NCI-H510A treated with DMSO at 0.1 percent for 48 hours (cell line): ENCODE measurements at regions not wholly inside any gene's neighbourhood (a gene's known extent, or its start where the extent isn't known, plus 50 kb on each side); places are given as distances from the start of the nearest gene placed in this dataset.
A peak's percentile ranks its signal among the peaks of the same experiment; 100 is the strongest.

Experiments
- DNase-seq: peaks from one replicate; lab custom pipeline; 2025; lab: John Stamatoyannopoulos, UW

- DNase-seq = no peak
Observed at GRCh38 chr9:78493166-78493742, 196.3 kb downstream of the PSAT1 start.

- DNase-seq = no peak
Observed at GRCh38 chr9:78502566-78502965, 205.6 kb downstream of the PSAT1 start.

DNA sequence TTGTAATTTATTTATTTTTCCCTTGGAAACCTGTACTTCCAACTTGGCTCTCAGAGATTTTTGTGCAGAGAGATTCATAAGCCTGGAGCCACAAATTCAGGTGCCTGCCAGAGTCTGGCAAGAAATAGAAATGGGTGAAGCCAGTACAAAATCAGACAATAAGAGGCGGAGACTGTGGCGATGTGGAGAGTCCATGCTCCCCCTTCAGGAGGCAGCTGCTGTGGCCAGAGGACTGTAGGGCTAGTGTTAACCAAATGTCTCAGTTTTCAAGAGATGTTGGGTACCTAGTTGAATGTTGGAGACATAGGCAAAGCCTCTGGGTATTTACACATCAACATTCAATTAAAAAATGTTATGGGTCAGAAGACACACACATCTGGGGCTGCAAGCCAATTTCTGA lies 208.6 kb downstream of the PSAT1 start:
- no peak for DNase-seq

DNA sequence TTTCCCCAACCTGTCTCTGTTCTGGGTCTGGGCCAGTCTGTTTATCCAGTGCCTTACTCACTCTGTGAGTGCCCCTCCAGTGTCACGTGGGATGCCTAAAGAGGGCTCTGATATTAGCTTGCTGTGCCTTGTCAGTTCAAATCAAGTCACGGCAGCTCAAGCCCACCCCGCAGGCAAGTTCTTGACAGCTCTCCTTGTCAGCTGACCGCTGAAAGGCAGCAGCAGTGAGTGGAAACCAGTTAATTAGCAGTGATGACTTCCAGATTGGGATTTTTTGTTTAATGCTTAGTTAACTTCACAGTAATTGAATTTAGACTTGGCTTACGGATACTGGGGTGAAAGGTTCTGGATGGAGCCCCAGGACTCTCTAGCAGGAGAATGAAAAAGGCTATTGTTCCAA lies 210.1 kb downstream of the PSAT1 start:
- DNase-seq = no peak

GRCh38 chr9:78510035-78510434 lies 213.1 kb downstream of the PSAT1 start:
- no peak for DNase-seq

- DNase-seq = no peak
Observed at GRCh38 chr9:78515108-78515507, 218.2 kb downstream of the PSAT1 start.

DNA sequence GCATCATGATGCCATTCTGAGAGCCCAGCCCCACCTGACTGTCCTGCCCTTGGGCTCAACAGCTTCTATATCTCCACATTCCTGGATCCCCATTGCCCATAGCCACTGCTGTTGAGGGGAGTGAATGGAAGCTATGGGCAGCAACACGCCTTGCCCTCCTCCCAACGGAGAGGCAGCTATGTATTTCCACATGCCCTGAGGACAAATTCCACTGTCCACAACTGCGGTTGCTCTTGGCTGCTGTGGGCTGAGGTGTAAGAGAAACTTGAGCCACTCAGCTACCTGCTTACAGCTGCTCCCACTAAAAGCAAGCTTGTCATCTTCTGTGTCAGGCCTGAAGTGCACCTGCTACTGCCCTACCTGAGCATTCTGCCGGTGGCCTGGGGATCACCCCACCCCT lies 222.9 kb downstream of the PSAT1 start:
- DNase-seq = no peak

DNA sequence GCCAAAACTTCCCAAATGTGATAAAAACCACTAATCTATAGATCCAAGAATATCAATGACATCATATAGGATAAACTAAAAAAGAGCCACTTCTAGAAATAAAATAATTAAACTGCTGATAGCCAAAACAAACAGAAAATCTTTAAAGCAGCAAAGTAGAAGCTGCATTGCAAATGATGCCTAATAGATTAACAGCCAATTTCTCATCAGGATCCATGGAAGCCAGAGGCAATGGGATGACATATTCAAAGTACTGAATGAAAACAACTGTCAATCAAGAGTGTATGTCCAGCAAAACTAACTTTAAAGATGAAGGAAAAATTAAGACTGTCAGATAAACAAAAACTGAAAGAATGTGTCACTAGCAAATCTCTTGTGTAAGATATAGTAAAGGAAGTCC lies 224.8 kb downstream of the PSAT1 start:
- no peak for DNase-seq

- DNase-seq = no peak
Observed at GRCh38 chr9:78525986-78526560, 229.1 kb downstream of the PSAT1 start.

DNA sequence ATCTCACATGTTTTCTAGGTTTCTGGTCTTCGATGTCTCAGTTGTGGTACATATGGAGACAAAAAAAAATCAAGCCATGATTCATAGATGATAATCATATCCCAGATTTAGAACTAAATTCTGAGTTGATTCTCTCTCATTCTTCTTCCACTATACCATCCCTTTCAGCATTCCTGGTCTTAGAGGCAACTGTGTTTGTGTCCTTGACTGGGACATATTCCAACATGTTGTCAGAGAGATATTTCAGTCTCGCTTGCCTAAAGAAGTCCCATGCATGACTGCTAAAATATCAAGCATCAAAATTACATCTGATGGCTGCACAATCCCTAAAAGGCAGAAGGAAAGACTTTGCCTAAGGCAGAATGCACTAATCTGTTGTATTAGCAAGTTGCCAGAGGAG lies 236.6 kb downstream of the PSAT1 start:
- no peak for DNase-seq

DNA sequence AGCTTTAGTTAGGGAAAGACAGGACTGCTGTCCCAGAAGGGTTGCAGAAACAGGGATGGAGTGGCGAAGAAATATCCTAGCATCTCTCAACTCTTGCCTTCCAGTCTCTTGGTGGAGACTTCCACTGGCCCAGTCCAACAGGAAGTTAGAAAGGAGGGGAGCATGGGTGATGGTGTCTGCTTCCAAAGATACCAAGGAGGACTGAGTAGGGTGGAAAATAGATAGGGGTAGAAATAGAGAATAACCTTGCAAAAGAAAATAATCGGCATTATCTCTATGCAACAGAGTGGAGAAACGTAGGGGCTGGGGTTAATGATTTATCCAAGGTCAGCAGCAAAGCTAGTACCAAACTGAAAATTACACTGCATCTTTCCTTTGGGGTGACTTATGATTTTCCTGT lies 242.3 kb downstream of the PSAT1 start:
- no peak for DNase-seq

DNA sequence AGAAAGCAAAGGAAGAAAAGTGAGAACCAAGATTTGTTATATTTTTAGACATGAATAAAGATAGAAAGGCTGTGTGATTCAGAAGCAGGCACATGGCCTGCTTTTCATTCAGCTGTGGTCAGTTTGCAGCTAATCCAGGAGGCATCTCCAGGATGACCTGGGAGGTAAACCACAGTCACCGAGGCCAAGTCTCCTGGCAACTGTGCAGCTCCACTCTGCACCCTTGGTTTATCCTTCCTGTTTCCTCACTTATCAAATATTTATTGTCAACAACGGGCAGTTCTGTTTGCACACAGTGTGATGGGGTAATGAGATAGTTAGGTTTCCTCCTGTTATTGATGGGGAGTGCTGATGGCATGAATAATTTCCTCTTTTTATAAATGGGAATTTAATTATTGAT lies 243.0 kb downstream of the PSAT1 start:
- DNase-seq = peak; percentile 9

- DNase-seq = no peak
Observed at GRCh38 chr9:78541868-78542443, 245.0 kb downstream of the PSAT1 start.

- no peak for DNase-seq
Observed at GRCh38 chr9:78542491-78543181, 245.7 kb downstream of the PSAT1 start.

DNA sequence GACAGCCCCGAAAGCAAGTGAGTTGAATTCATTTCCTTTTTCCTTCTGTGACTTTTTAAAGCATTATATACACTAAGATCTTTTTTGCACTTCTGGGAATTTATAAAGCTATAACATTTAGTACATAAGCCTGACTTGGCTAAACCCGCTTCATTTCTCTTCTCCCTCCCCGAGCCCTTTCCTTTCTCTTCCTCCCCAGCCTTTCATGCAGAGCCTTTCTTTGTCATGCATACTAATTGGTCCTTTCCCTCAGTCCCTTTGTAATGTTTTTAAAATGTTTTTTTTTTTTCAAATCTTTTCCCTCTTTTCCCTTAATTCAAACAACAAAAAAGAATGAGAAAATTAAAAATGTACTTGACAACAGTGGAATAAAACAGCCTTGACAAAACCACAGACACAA lies 246.4 kb downstream of the PSAT1 start:
- no peak for DNase-seq

- DNase-seq = no peak
Observed at GRCh38 chr9:78544230-78544629, 247.3 kb downstream of the PSAT1 start.

DNA sequence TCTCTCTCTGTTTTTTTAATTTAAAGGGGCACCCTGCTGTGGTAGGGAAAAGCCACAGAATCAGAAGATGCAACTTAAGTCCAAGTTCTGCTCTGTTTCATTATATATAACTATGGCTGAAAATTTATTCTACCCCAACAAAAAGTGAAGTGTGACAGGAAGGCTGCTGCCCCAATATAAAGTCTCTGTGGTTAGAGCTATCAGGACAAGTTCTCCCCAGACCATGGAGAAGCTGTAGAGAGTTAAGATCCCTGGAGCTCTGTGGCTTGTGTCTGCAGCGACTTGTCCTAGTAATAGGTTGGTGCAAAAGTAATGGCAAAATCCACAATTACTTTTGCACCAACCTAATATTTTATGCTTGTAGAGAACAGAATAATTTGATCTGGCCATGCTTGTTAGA lies 250.9 kb downstream of the PSAT1 start:
- DNase-seq = no peak

DNA sequence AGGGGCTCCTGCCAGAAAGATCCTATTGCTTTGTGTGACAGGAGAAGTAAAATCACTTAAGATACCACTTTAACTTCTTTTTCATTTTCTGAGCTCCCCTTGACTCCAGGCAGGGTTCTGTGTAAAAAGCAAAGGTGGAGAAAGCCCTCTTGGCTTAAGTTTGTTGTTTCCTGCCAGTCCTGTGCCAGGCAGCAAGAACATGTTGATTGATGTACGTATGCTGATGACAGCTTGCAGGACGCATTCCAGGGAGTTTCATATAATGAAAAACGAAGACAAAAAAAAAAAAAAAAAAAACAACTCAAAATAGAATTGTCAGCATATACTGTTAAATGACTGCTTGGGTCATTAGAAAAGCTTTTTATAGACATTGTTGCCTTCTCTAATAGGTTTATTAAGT lies 251.7 kb downstream of the PSAT1 start:
- no peak for DNase-seq

DNA sequence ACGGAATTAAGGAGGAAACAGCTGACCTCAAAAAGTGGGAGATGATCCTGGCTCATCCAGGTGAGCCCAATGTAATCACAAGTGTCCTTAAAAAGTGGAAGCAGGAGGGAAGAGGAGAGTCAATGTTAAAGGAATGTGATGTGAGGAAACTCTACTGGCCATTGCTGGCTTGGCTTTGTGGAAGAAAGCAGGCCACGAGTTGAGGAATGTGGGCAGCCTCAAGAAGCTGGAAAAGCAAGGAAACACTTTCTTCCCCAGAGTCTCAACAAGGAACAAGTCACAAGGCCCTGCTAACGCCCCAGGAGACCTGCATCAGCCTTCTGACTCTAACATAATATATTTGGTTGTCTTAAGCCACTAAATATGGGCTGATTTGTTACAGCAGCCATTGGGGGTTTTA lies 252.8 kb downstream of the PSAT1 start:
- DNase-seq = no peak

DNA sequence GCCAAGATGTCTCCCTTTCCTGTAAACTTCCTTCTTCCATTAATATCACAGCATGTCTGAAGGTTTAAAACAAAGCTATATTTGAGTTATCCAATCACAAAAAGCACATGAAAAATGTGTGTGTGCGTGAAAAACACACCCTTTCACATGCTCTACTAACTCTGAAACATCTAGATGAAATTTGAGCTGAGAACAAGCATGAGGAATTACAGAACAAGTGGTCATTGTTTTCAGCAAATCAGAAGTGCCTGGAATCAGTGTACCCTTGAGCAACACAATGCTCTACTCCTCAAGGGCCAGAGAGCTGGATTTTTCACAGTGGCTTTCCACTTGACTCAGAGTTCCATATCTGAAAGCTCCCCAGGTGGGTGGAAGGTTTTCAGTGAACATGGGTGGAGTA lies 255.9 kb downstream of the PSAT1 start:
- DNase-seq = peak; percentile 34

DNA sequence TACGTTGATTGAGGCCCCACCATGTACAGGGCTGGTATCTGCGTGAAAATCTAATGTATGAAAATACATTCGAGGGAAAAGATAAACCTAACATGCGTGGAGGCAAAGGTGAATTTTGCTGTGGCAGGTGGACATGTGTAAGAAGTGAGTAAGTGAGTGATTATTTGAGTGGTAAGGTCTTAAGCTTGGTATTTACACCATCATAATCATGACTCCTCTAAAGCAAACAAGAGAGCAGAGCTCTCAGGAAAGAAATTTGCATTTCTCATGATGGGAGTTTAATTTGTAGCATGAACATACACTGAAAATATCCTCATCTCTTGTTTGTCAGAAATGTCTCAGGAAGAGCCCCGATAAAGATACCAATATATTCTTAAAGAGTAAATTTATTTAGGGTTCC lies 260.6 kb downstream of the PSAT1 start:
- DNase-seq = no peak

GRCh38 chr9:78559449-78559885 lies 262.5 kb downstream of the PSAT1 start:
- DNase-seq = no peak

- no peak for DNase-seq
Observed at GRCh38 chr9:78562021-78562420, 265.1 kb downstream of the PSAT1 start.
